T-helper 1 cell treated with Interleukin-12 subunit alpha and Interleukin-12 subunit beta and Interleukin-4 antibody, amounts not matched to agents 30 μg/mL and 1 μg/mL, for 36 hours (primary cell): ENCODE measurements at regions not wholly inside any gene's neighbourhood (a gene's known extent, or its start where the extent isn't known, plus 50 kb on each side); places are given as distances from the start of the nearest gene placed in this dataset.

Source experiments
- H3K27ac Mint-ChIP-seq: one replicate; pipeline ENCODE4 v1.8.0; 2021; ENCODE audit warnings: mild to moderate bottlenecking, mixed read lengths
- H3K27me3 Mint-ChIP-seq: one replicate; pipeline ENCODE4 v1.8.0; 2021; ENCODE audit warnings: low read depth, mixed read lengths
- H3K36me3 Mint-ChIP-seq: one replicate; pipeline ENCODE4 v1.8.0; 2021; ENCODE audit warnings: low read depth, mixed read lengths
- H3K4me1 Mint-ChIP-seq: one replicate; pipeline ENCODE4 v1.8.0; 2021; ENCODE audit warnings: low read depth, mixed read lengths
- H3K4me3 Mint-ChIP-seq: one replicate; pipeline ENCODE4 v1.8.0; 2021; ENCODE audit warnings: mild to moderate bottlenecking, moderate library complexity, mixed read lengths
- H3K9me3 Mint-ChIP-seq: one replicate; pipeline ENCODE4 v1.8.0; 2021; ENCODE audit warnings: mixed read lengths

DNA sequence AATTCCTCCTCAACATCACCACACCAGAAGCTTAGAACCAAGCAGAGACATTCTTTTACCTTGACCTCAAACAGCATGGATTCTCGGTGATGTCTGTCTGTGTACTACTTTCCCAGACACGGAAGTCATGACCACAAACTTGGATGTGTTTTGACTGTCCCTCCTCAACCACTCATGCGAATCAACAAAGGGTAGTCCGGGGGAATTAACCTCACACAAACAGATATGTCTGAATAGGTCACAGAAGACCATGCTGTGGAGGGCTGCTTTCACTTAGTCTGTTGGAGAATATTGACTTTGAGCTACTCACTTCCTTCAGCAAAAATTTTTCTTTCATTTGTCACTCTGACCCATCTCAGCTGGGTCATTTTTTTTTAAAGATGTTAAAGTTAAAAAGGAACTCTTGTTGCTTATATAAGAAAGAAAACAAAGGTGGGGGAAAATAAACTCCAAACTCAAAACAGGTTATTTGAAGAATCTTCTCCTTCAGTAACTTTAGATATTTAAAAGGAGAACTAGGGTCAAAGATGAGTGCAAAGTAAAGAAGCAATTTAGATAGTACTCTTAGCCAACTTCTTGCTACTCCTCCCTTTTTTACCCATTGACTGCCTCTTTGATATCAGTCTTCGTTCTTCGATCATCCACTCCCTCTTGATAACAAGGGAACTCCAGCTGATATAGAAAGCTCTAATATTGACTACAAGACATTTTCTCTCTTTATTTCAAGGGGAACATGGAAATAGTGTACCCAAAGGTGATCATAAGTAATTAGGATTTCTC, 343.4 kb upstream of the CDH6 start:
- Mint-ChIP-seq H3K9me3 (peaks cover 5% of the 10 kb centered on the region), H3K36me3 (no peaks in the 10 kb centered on the region), H3K27me3 (no peaks in the 10 kb centered on the region), H3K4me3 (no peak overlapping the region), H3K4me1 (no peaks in the 10 kb centered on the region), H3K27ac (no peak overlapping the region)

GRCh38 chr5:30846171-30846570, 347.3 kb upstream of the CDH6 start:
- Mint-ChIP-seq H3K27ac (no peak overlapping the region), H3K4me1 (no peaks in the 10 kb centered on the region), H3K27me3 (no peaks in the 10 kb centered on the region), H3K36me3 (no peaks in the 10 kb centered on the region), H3K4me3 (no peak overlapping the region), H3K9me3 (peaks cover 3% of the 10 kb centered on the region)

DNA sequence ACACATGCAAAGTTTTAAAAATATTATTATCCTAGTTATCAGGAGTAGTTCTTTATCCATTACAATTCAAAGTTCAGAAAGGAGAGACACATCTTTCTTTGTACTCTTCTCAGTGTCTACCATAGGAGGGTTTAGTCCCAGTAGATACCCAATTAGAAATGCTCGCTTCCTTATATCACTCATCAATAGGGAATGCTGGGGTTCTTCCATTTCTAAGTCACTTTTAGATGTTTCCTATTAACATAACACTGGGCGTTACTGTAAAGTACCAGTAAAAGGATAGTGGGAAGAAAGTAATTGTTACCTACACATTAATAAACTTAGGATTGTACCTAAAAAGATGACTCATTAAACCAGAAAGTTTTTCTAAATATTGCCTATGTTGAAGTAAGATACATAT, 348.3 kb upstream of the CDH6 start:
- H3K9me3 Mint-ChIP-seq = peaks cover 3% of the 10 kb centered on the region
- H3K4me3 Mint-ChIP-seq = no peak overlapping the region
- no peaks in the 10 kb centered on the region for H3K4me1 Mint-ChIP-seq
- no peak overlapping the region for H3K27ac Mint-ChIP-seq
- H3K27me3 Mint-ChIP-seq = no peaks in the 10 kb centered on the region
- H3K36me3 Mint-ChIP-seq = no peaks in the 10 kb centered on the region

GRCh38 chr5:30843541-30843940, 349.9 kb upstream of the CDH6 start:
- no peaks in the 10 kb centered on the region for H3K36me3 Mint-ChIP-seq
- H3K4me1 Mint-ChIP-seq = no peaks in the 10 kb centered on the region
- no peak overlapping the region for H3K27ac Mint-ChIP-seq
- no peaks in the 10 kb centered on the region for H3K27me3 Mint-ChIP-seq
- no peak overlapping the region for H3K4me3 Mint-ChIP-seq
- peaks cover 3% of the 10 kb centered on the region for H3K9me3 Mint-ChIP-seq

DNA sequence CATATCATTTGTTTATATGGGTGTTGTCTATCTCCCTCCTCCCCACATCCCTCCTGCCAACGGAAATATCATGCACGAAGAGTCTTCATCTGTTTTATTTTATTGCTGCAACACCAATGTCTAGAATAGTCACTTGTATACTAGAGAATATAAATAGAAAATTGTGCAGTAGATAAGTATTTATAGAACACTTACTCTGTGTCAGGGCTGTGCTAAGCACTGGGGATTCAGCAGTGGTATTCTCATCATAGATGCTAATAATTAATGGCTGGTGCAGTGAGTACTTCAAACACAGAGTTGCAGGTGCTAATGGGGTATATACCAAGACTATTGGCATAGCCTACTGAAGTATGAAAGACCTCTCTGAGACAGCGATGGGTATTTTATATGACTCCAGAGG, 353.5 kb upstream of the CDH6 start:
- H3K4me3 Mint-ChIP-seq = no peak overlapping the region
- H3K27me3 Mint-ChIP-seq = no peaks in the 10 kb centered on the region
- no peak overlapping the region for H3K27ac Mint-ChIP-seq
- H3K4me1 Mint-ChIP-seq = no peaks in the 10 kb centered on the region
- no peaks in the 10 kb centered on the region for H3K36me3 Mint-ChIP-seq
- peaks cover 19% of the 10 kb centered on the region for H3K9me3 Mint-ChIP-seq

DNA sequence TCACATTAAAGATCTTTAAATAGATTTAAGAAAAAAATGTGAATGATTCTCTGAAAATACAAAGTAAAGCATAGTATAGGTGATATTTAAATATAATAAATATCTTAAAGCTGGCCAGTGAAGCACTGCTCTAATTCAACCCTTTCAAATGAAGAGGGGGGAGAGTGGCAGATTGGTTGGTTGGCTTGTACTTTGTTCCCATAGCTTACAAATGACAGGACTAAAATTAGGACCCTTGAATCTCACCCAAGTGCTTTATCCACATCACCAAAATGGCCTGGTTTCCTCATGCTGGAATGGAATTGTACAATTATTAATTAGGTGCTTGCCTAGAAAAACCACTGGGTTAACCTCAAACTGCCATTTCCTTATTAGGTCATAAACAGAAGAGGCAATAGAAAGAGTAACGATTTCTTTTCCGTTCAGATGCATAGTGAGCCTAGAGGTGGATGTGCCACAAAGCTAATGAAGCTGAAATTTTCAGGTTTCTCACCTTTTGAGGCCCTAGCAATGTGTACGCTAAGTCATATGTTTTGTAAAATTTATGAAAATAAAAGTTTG, 354.5 kb upstream of the CDH6 start:
- peaks cover 21% of the 10 kb centered on the region for H3K9me3 Mint-ChIP-seq
- H3K4me1 Mint-ChIP-seq = no peaks in the 10 kb centered on the region
- H3K4me3 Mint-ChIP-seq = no peak overlapping the region
- H3K27ac Mint-ChIP-seq = no peak overlapping the region
- H3K27me3 Mint-ChIP-seq = no peaks in the 10 kb centered on the region
- no peaks in the 10 kb centered on the region for H3K36me3 Mint-ChIP-seq

DNA sequence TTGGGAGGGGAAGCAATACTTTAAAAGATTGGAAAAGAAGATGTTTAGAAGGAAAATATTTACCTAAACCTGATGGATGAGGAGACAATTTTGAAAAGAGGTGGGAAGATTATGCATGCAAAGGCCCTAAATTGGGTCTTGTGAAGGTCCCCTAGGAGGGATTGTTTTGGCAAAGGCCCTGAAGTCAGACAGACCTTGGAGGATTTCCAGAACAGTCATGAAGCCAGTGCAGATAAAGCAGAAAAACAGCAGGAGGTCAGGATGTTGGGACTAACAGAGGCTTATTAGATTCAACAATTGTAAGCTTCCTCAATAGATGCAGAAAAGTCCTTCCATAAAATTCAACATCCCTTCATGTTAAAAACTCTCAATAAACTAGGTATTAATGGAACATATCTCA, 361.0 kb upstream of the CDH6 start:
- Mint-ChIP-seq H3K27ac (no peak overlapping the region), H3K4me3 (no peak overlapping the region), H3K4me1 (no peaks in the 10 kb centered on the region), H3K36me3 (peaks cover 2% of the 10 kb centered on the region), H3K27me3 (no peaks in the 10 kb centered on the region), H3K9me3 (peaks cover 14% of the 10 kb centered on the region)

DNA sequence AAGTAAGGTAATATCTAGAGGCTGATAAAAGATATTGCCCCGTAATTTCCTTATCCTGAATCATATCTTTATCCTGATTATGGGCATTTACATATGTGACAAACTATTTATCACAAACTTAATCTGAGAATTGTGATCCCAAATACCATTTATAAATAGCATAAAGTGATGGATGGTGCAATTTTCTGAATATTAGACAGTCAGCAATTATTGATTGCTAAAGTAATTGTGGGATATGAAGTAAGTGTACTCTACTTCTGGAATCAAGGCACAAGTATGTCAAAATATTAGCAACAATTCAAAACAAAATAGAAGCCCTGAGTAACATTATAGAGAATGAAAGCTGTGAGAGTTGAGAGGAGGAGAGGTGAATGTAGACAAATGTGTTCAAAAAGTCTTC, 361.9 kb upstream of the CDH6 start:
- Mint-ChIP-seq H3K36me3 (peaks cover 2% of the 10 kb centered on the region), H3K27ac (no peak overlapping the region), H3K4me1 (no peaks in the 10 kb centered on the region), H3K4me3 (no peak overlapping the region), H3K27me3 (no peaks in the 10 kb centered on the region), H3K9me3 (peaks cover 16% of the 10 kb centered on the region)

GRCh38 chr5:30831123-30831522, 362.4 kb upstream of the CDH6 start:
- H3K4me3 Mint-ChIP-seq = no peak overlapping the region
- H3K9me3 Mint-ChIP-seq = peaks cover 13% of the 10 kb centered on the region
- no peak overlapping the region for H3K27ac Mint-ChIP-seq
- H3K36me3 Mint-ChIP-seq = peaks cover 2% of the 10 kb centered on the region
- H3K27me3 Mint-ChIP-seq = no peaks in the 10 kb centered on the region
- no peaks in the 10 kb centered on the region for H3K4me1 Mint-ChIP-seq

GRCh38 chr5:30811298-30811697, 382.2 kb upstream of the CDH6 start:
- Mint-ChIP-seq H3K4me3 (no peak overlapping the region), H3K27ac (no peak overlapping the region), H3K36me3 (no peaks in the 10 kb centered on the region), H3K9me3 (peaks cover 34% of the 10 kb centered on the region), H3K27me3 (no peaks in the 10 kb centered on the region), H3K4me1 (no peaks in the 10 kb centered on the region)

DNA sequence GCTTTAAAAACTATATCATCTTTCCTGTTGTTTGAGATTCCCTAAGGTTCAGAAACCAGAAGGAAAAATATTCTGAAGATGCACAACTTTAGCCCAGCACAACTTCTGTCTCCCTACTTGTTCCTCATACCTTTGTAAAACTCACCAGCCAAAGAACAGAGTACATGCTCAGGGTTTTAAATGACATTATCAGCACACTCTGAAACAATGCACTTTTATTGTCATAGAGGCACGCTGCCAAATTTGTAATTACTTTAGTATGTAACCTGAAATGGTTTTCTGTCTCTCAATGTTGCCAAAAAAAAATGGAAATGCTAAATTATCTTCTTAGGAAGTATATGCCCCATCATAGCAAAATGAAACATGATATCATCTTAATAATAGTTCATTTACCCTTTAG, 383.6 kb upstream of the CDH6 start:
- H3K27me3 Mint-ChIP-seq = no peaks in the 10 kb centered on the region
- H3K4me3 Mint-ChIP-seq = no peak overlapping the region
- no peaks in the 10 kb centered on the region for H3K4me1 Mint-ChIP-seq
- no peaks in the 10 kb centered on the region for H3K36me3 Mint-ChIP-seq
- no peak overlapping the region for H3K27ac Mint-ChIP-seq
- H3K9me3 Mint-ChIP-seq = peaks cover 24% of the 10 kb centered on the region

GRCh38 chr5:30808996-30809395, 384.5 kb upstream of the CDH6 start:
- H3K9me3 Mint-ChIP-seq = peaks cover 28% of the 10 kb centered on the region
- H3K4me1 Mint-ChIP-seq = no peaks in the 10 kb centered on the region
- no peaks in the 10 kb centered on the region for H3K27me3 Mint-ChIP-seq
- no peaks in the 10 kb centered on the region for H3K36me3 Mint-ChIP-seq
- no peak overlapping the region for H3K4me3 Mint-ChIP-seq
- no peak overlapping the region for H3K27ac Mint-ChIP-seq

- Mint-ChIP-seq H3K36me3 (no peaks in the 10 kb centered on the region), H3K4me3 (no peak overlapping the region), H3K9me3 (peaks cover 28% of the 10 kb centered on the region), H3K4me1 (no peaks in the 10 kb centered on the region), H3K27ac (no peak overlapping the region), H3K27me3 (no peaks in the 10 kb centered on the region)
Observed at GRCh38 chr5:30804739-30805505, 388.6 kb upstream of the CDH6 start.

GRCh38 chr5:30802961-30803705, 390.4 kb upstream of the CDH6 start:
- peaks cover 23% of the 10 kb centered on the region for H3K9me3 Mint-ChIP-seq
- H3K4me3 Mint-ChIP-seq = no peak overlapping the region
- no peaks in the 10 kb centered on the region for H3K27me3 Mint-ChIP-seq
- no peak overlapping the region for H3K27ac Mint-ChIP-seq
- no peaks in the 10 kb centered on the region for H3K4me1 Mint-ChIP-seq
- no peaks in the 10 kb centered on the region for H3K36me3 Mint-ChIP-seq
